ENCODE measurements at regions not wholly inside any gene's neighbourhood (a gene's known extent, or its start where the extent isn't known, plus 50 kb on each side); places are given as distances from the start of the nearest gene placed in this dataset.

- TF ChIP-seq CTCF (IDR thresholded peaks at IDR 0.05) (no peak), EZH2 (IDR thresholded peaks at IDR 0.05; ENCODE audit: borderline replicate concordance, insufficient read depth, low read depth, low read length, poor library complexity, severe bottlenecking) (no peak)
Measured at GRCh38 chr3:35241236-35241635, 398.1 kb upstream of the ARPP21 start.
